ENCODE measurements at regions not wholly inside any gene's neighbourhood (a gene's known extent, or its start where the extent isn't known, plus 50 kb on each side); places are given as distances from the start of the nearest gene placed in this dataset.

DNA sequence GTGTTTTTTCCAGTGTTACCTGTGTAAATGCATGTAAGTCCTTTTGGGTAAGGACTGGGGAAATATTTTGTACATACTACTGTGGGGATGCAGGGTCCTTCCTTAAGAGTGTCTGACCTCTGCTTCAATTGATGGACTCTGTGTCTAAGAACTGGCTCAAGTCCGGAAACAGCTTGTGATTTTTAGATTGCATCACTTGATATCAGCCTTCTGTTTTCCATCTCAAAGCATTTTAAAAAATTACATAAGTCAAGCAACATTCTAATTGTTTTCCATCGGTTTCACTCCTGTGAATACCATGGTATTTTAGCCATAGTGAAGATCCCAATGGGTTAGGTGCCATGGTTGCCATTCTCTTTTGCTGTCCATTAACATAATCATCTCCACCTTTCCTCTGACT is 597.6 kb downstream of the SQOR start:
- ATAC-seq (no peak), DNase-seq (no peak)
- H3K36me3 Mint-ChIP-seq, result no peaks in the 10 kb centered on the region
- Histone ChIP-seq H3K4me1 (ENCODE audit: control insufficient read depth in 2 of 2, insufficient read depth in 2 of 2, low read length in 2 of 2) (no peaks in the 10 kb centered on the region), H3K36me3 (ENCODE audit: control insufficient read depth in 2 of 3, insufficient read depth in 3 of 3, low read length in 3 of 3) (no peaks in the 10 kb centered on the region), H3K9me3 (ENCODE audit: control insufficient read depth in 2 of 3, low read length in 3 of 3) (no peaks in the 10 kb centered on the region), H3K27ac (ENCODE audit: low read depth, low read length) (no peak overlapping the region), H3K4me3 (ENCODE audit: low read length) (no peak overlapping the region), H3K27me3 (ENCODE audit: control insufficient read depth in 2 of 2, insufficient read depth in 2 of 2, low read length in 2 of 2) (no peaks in the 10 kb centered on the region)
- peaks cover 0 to 8% (median 0%) of the 10 kb centered on the region in 5 donors for H3K27me3 Mint-ChIP-seq
- intact Hi-C loops (cut with micrococcal nuclease), result no loop called here
- no peak overlapping the region for H3K27ac Mint-ChIP-seq
- no peaks in the 10 kb centered on the region for H3K4me1 Mint-ChIP-seq
- CTCF ChIA-PET, result no interaction called here
- H3K4me3 Mint-ChIP-seq, result no peak overlapping the region
- POLR2A ChIA-PET, result no interaction called here
- H3K9me3 Mint-ChIP-seq, result peaks cover 0 to 7% (median 2%) of the 10 kb centered on the region in 11 donors

DNA sequence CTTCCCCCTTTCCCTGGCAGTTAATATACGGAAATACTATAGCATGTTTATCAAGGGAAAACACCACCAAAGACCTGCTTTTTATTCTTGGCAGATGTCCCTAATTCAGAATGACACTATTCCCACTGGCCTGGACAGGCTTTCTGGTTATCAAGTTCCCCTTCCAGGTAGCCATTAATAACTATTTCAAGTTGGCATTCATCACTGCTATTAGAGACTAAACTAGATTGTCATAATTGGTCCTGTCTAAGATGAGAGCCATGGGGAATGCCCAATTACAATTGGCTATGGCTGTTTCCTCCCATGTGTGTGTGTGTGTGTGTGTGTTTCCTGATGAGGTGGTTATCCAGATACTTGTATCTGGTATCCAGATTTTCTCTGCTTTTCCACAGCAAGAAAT is 608.1 kb downstream of the SQOR start:
- ChIA-PET CTCF (no interaction called here), POLR2A (no interaction called here)
- ATAC-seq (no peak), DNase-seq (no peak)
- intact Hi-C loops (cut with micrococcal nuclease), result no loop called here
- Histone ChIP-seq H3K4me3 (ENCODE audit: low read length) (no peak overlapping the region), H3K27ac (ENCODE audit: low read depth, low read length) (no peak overlapping the region), H3K36me3 (ENCODE audit: control insufficient read depth in 2 of 3, insufficient read depth in 3 of 3, low read length in 3 of 3) (no peaks in the 10 kb centered on the region), H3K9me3 (ENCODE audit: control insufficient read depth in 2 of 3, low read length in 3 of 3) (no peaks in the 10 kb centered on the region), H3K4me1 (ENCODE audit: control insufficient read depth in 2 of 2, insufficient read depth in 2 of 2, low read length in 2 of 2) (no peaks in the 10 kb centered on the region), H3K27me3 (ENCODE audit: control insufficient read depth in 2 of 2, insufficient read depth in 2 of 2, low read length in 2 of 2) (no peaks in the 10 kb centered on the region)
- H3K27ac Mint-ChIP-seq, result no peak overlapping the region
- H3K27me3 Mint-ChIP-seq, result peaks cover 0 to 11% (median 4%) of the 10 kb centered on the region in 5 donors
- H3K4me1 Mint-ChIP-seq, result no peaks in the 10 kb centered on the region
- peaks cover 0 to 16% (median under 1%) of the 10 kb centered on the region in 11 donors for H3K9me3 Mint-ChIP-seq
- no peak overlapping the region for H3K4me3 Mint-ChIP-seq
- H3K36me3 Mint-ChIP-seq, result no peaks in the 10 kb centered on the region

DNA sequence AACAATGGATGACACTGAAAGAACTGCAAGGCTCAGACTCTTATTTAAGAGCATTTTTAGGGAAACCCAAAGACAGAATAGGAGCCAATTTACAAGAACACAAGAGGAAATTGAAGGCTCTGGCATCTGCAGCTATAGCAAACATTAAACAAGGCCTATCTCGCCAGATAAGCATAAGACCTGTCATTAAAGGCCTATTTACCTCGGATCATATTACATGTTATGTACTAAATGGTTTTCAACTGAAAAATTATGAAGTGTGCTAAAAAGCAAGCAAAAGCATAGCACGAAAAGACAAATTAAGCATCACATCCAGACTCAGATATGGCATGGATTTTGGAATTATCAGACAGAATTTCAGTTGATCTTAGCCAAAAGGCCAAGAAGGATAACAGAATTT is 617.1 kb downstream of the SQOR start:
- no peaks in the 10 kb centered on the region for H3K4me1 ChIP-seq (ENCODE audit: control insufficient read depth in 2 of 2, insufficient read depth in 2 of 2, low read length in 2 of 2)
- H3K4me3 ChIP-seq (ENCODE audit: low read length), result no peak overlapping the region
- Mint-ChIP-seq H3K27ac (no peak overlapping the region), H3K36me3 (no peaks in the 10 kb centered on the region), H3K9me3 (peaks cover 0 to 12% (median 3%) of the 10 kb centered on the region in 11 donors), H3K4me3 (no peak overlapping the region), H3K4me1 (no peaks in the 10 kb centered on the region), H3K27me3 (no peaks in the 10 kb centered on the region)
- ChIA-PET CTCF (no interaction called here), POLR2A (no interaction called here)
- no peaks in the 10 kb centered on the region for H3K27me3 ChIP-seq (ENCODE audit: control insufficient read depth in 2 of 2, insufficient read depth in 2 of 2, low read length in 2 of 2)
- H3K36me3 ChIP-seq (ENCODE audit: control insufficient read depth in 2 of 3, insufficient read depth in 3 of 3, low read length in 3 of 3), result no peaks in the 10 kb centered on the region
- no peaks in the 10 kb centered on the region for H3K9me3 ChIP-seq (ENCODE audit: control insufficient read depth in 2 of 3, low read length in 3 of 3)
- H3K27ac ChIP-seq (ENCODE audit: low read depth, low read length), result no peak overlapping the region
- intact Hi-C loops (cut with micrococcal nuclease), result no loop called here
- DNase-seq, result no peak
- no peak for ATAC-seq

DNA sequence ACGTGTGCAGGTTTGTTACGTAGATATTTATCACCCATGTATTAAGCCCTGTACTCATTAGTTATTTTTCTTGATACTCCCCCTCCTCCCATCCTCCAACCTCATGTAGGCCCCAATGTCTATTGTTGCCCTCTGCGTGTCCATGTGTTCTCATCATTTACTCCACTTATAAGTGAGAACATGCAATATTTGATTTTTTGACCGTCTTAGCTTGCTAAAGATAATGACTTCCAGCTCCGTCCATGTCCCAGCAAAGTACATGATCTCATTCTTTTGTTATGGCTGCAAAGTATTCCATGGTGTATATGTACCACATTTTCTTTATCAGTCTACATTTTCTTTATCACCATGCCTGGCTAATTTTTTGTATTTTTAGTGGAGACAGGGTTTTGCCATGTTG is 623.2 kb downstream of the SQOR start:
- intact Hi-C loops (cut with micrococcal nuclease), result no loop called here
- Histone ChIP-seq H3K27me3 (ENCODE audit: control insufficient read depth in 2 of 2, insufficient read depth in 2 of 2, low read length in 2 of 2) (no peaks in the 10 kb centered on the region), H3K9me3 (ENCODE audit: control insufficient read depth in 2 of 3, low read length in 3 of 3) (no peaks in the 10 kb centered on the region), H3K4me3 (ENCODE audit: low read length) (no peak overlapping the region), H3K4me1 (ENCODE audit: control insufficient read depth in 2 of 2, insufficient read depth in 2 of 2, low read length in 2 of 2) (no peaks in the 10 kb centered on the region), H3K36me3 (ENCODE audit: control insufficient read depth in 2 of 3, insufficient read depth in 3 of 3, low read length in 3 of 3) (no peaks in the 10 kb centered on the region), H3K27ac (ENCODE audit: low read depth, low read length) (no peak overlapping the region)
- Mint-ChIP-seq H3K4me1 (no peaks in the 10 kb centered on the region), H3K27me3 (peaks cover 0 to 7% (median 0%) of the 10 kb centered on the region in 5 donors), H3K4me3 (no peak overlapping the region), H3K27ac (no peak overlapping the region), H3K36me3 (no peaks in the 10 kb centered on the region), H3K9me3 (peaks cover 1 to 14% (median 7%) of the 10 kb centered on the region in 11 donors)
- ChIA-PET POLR2A (no interaction called here), CTCF (no interaction called here)
- DNase-seq (no peak), ATAC-seq (no peak)

DNA sequence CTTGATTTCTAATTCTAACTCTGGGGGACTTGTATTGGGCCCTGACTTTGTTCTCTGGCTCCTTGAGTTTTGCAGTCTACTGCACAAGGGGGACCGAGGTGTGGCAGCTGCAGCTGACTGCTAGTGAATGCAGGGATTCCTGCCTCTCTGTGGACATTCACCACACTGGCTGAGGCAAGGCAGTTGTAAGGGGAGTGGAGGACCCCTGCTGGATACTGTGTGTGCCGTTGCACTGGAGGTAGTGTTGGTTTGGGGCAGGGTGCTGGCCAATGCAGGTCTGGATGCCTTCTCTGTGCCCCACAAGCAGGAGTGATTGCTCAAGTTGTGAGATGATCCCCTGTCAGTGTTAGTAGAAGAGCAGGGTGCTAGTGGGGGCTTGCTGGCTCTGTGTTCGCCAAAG is 626.1 kb downstream of the SQOR start:
- POLR2A ChIA-PET, result no interaction called here
- DNase-seq, result no peak
- ATAC-seq, result no peak

DNA sequence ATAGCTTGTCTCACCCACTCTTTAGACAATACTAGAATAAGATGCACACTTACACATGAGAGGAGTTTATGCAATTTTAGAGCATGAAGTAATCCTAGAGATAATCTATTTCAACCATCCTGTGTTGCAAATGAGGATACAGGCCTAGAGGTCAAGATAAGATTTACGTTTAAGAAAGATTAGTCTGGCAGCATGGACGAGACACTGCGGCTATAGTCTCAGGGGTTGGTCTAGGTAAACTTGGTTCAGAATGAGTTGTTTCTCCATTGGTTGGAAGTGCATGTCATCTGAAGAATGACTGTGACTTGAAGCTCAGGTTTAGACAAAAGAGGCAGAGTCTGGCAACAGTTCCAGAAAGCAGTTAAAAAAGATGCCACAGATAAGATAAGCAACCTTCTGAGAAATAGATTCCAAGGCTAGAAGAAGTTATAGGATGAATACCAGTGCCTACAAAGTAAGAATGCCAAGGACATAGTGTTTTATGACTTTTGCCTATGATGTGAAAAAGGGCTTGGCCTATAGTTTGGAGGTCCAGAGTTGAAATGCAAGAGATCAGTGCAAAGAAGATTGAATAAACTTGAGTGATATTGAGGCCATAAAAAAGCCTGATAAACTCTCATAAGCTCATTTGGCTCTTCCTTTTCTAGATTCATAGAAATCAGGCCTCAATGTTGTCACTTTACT is 631.0 kb downstream of the SQOR start:
- Mint-ChIP-seq H3K36me3 (no peaks in the 10 kb centered on the region), H3K4me1 (no peaks in the 10 kb centered on the region), H3K27me3 (peaks cover 0 to 12% (median 6%) of the 10 kb centered on the region in 5 donors), H3K4me3 (no peak overlapping the region), H3K9me3 (peaks cover 0 to 8% (median 3%) of the 10 kb centered on the region in 11 donors), H3K27ac (no peak overlapping the region)
- Histone ChIP-seq H3K27me3 (ENCODE audit: control insufficient read depth in 2 of 2, insufficient read depth in 2 of 2, low read length in 2 of 2) (no peaks in the 10 kb centered on the region), H3K9me3 (ENCODE audit: control insufficient read depth in 2 of 3, low read length in 3 of 3) (no peaks in the 10 kb centered on the region), H3K4me3 (ENCODE audit: low read length) (no peak overlapping the region), H3K27ac (ENCODE audit: low read depth, low read length) (no peak overlapping the region), H3K4me1 (ENCODE audit: control insufficient read depth in 2 of 2, insufficient read depth in 2 of 2, low read length in 2 of 2) (no peaks in the 10 kb centered on the region), H3K36me3 (ENCODE audit: control insufficient read depth in 2 of 3, insufficient read depth in 3 of 3, low read length in 3 of 3) (no peaks in the 10 kb centered on the region)
- ATAC-seq (no peak), DNase-seq (no peak)
- ChIA-PET POLR2A (no interaction called here), CTCF (no interaction called here)
- intact Hi-C loops (cut with micrococcal nuclease), result no loop called here

More for the DNA sequence above, 626.1 kb downstream of the SQOR start:
- no peaks in the 10 kb centered on the region for H3K4me1 ChIP-seq (ENCODE audit: control insufficient read depth in 2 of 2, insufficient read depth in 2 of 2, low read length in 2 of 2)
- H3K4me3 ChIP-seq (ENCODE audit: low read length), result no peak overlapping the region
- no peaks in the 10 kb centered on the region for H3K36me3 ChIP-seq (ENCODE audit: control insufficient read depth in 2 of 3, insufficient read depth in 3 of 3, low read length in 3 of 3)
- intact Hi-C loops (cut with micrococcal nuclease), result no loop called here
- Mint-ChIP-seq H3K27me3 (peaks cover 0 to 12% (median 4%) of the 10 kb centered on the region in 5 donors), H3K9me3 (peaks cover 1 to 18% (median 10%) of the 10 kb centered on the region in 11 donors), H3K4me3 (no peak overlapping the region), H3K27ac (no peak overlapping the region), H3K4me1 (no peaks in the 10 kb centered on the region), H3K36me3 (no peaks in the 10 kb centered on the region)
- H3K9me3 ChIP-seq (ENCODE audit: control insufficient read depth in 2 of 3, low read length in 3 of 3), result no peaks in the 10 kb centered on the region
- CTCF ChIA-PET, result no interaction called here
- H3K27ac ChIP-seq (ENCODE audit: low read depth, low read length), result no peak overlapping the region
- no peaks in the 10 kb centered on the region for H3K27me3 ChIP-seq (ENCODE audit: control insufficient read depth in 2 of 2, insufficient read depth in 2 of 2, low read length in 2 of 2)

DNA sequence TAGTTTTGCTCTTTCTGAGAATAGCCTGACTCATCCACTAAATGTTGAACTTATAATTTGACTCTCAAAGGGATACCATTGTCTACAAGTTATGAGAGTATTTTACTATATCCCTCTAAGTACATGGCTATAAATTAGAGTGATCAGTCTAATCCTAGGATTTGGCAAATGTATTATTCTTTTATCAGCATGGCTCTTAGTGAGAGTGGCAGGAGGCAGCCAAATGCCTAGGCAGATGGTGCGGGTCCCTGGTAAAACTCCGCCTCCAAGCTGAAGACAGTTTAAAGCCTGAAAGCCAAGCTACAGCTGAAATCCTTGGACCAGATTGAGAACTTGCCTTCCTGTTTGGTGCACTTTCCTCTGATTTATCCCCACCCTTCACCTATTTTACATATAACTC is 631.8 kb downstream of the SQOR start:
- ATAC-seq, result no peak

More for the DNA sequence above, 631.8 kb downstream of the SQOR start:
- no peaks in the 10 kb centered on the region for H3K36me3 Mint-ChIP-seq
- Histone ChIP-seq H3K27ac (ENCODE audit: low read depth, low read length) (no peak overlapping the region), H3K36me3 (ENCODE audit: control insufficient read depth in 2 of 3, insufficient read depth in 3 of 3, low read length in 3 of 3) (no peaks in the 10 kb centered on the region), H3K4me1 (ENCODE audit: control insufficient read depth in 2 of 2, insufficient read depth in 2 of 2, low read length in 2 of 2) (no peaks in the 10 kb centered on the region), H3K27me3 (ENCODE audit: control insufficient read depth in 2 of 2, insufficient read depth in 2 of 2, low read length in 2 of 2) (no peaks in the 10 kb centered on the region), H3K9me3 (ENCODE audit: control insufficient read depth in 2 of 3, low read length in 3 of 3) (no peaks in the 10 kb centered on the region), H3K4me3 (ENCODE audit: low read length) (no peak overlapping the region)
- H3K27me3 Mint-ChIP-seq, result peaks cover 0 to 10% (median 5%) of the 10 kb centered on the region in 5 donors
- no peak overlapping the region for H3K27ac Mint-ChIP-seq
- no peaks in the 10 kb centered on the region for H3K4me1 Mint-ChIP-seq
- DNase-seq, result no peak
- ChIA-PET POLR2A (no interaction called here), CTCF (no interaction called here)
- intact Hi-C loops (cut with micrococcal nuclease), result no loop called here
- no peak overlapping the region for H3K4me3 Mint-ChIP-seq
- peaks cover 0 to 5% (median 2%) of the 10 kb centered on the region in 11 donors for H3K9me3 Mint-ChIP-seq

Measured in naive thymus-derived CD4-positive, alpha-beta T cell (primary cell).